Adrenal gland (tissue), 5 donors: ENCODE measurements at regions not wholly inside any gene's neighbourhood (a gene's known extent, or its start where the extent isn't known, plus 50 kb on each side); places are given as distances from the start of the nearest gene placed in this dataset.

Source experiments
- CTCF ChIP-seq, 6 experiments: fragments of 450-650 bp in 4 of 6; fragments of 200-600 bp in 2 of 6; sonication (generic) in 1 of 6; IDR thresholded peaks; 1 replicate in 5 of 6; 2 replicates in 1 of 6; pipeline versions ENCODE4 v1.5.1 to v1.8.0; 2016 to 2021; ENCODE audit warnings: antibody characterized with exemption in 6 of 6, mild to moderate bottlenecking in 2 of 6, moderate library complexity in 1 of 6
- POLR2A ChIP-seq, 2 donors: fragments of 450-650 bp; IDR thresholded peaks; one replicate each; pipeline ENCODE4 v1.6.1; 2017; ENCODE audit warnings: antibody characterized with exemption in 2 of 2, mild to moderate bottlenecking in 2 of 2, moderate library complexity in 1 of 2
- donor health status: DM: no; HTN: no; CAD: no.

- no peak for TF ChIP-seq POLR2A (IDR thresholded peaks at IDR 0.05)
- no peak for TF ChIP-seq CTCF (IDR thresholded peaks at IDR 0.05)
Observed at GRCh38 chr4:183013730-183014002, 85.4 kb upstream of the WWC2 start.
